AG04450 (cell line): ENCODE measurements at regions not wholly inside any gene's neighbourhood (a gene's known extent, or its start where the extent isn't known, plus 50 kb on each side); places are given as distances from the start of the nearest gene placed in this dataset.

Experiments used
- CTCF ChIA-PET: fragments of 300-600, 350-600 bp; formaldehyde crosslinking; extraction: SDS; loops from one replicate; lab custom pipeline; 2022; ENCODE audit warnings: antibody characterized with exemption, inconsistent platforms; lab: Charles Lee
- POLR2A ChIA-PET: fragments of 350-600 bp; formaldehyde crosslinking; extraction: SDS; loops from one replicate; lab custom pipeline; 2021; ENCODE audit warnings: antibody characterized with exemption, inconsistent platforms; lab: Yijun Ruan, JAX
- DNase-seq: peaks from one replicate; pipeline ENCODE4 v3.0.0-alpha.2; 2011; ENCODE audit warnings: low read depth, low spot score
- H3K27ac ChIP-seq: one replicate; pipeline ENCODE4 v1.5.1; 2012; ENCODE audit warnings: low read depth, low read length, control low read depth
- H3K27me3 ChIP-seq: one replicate; pipeline ENCODE4 v1.6.0; 2012; ENCODE audit warnings: low read length; ENCODE audit not compliant: control insufficient read depth, insufficient read depth
- H3K4me3 ChIP-seq: 2 replicates; pipeline ENCODE4 v1.5.1; 2011; ENCODE audit warnings: mild to moderate bottlenecking, low read depth, low read length, control low read depth
- H3K9me3 ChIP-seq: 2 replicates; pipeline ENCODE4 v1.5.1; 2012; ENCODE audit warnings: low read length; ENCODE audit not compliant: control insufficient read depth, insufficient read depth
- TF ChIP-seq, protein P1 (sequence below): IDR thresholded peaks from 2 replicates; pipeline ENCODE4 v1.5.1; 2011; ENCODE audit warnings: low read depth, low read length, control low read depth, inconsistent platforms

DNA sequence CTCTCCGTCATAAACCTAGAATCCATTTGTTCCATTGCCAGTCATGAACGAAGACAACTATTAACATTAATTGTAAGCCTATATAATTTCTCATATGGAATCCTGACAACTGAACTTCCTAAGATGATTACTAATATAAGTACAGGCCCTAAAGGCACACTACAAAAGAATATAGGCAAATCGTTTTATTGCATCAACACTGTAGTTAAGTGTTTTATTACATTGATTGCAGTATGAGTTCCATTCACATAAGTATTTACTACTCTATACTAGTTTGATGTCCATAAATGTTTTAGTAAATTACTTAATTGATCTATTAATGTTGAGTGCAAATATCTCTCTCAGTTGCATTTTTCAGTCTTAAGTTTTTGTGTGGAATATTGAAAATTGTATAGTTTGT is 113.1 kb upstream of the SEMA3C start:
- TF ChIP-seq, protein P1, sequence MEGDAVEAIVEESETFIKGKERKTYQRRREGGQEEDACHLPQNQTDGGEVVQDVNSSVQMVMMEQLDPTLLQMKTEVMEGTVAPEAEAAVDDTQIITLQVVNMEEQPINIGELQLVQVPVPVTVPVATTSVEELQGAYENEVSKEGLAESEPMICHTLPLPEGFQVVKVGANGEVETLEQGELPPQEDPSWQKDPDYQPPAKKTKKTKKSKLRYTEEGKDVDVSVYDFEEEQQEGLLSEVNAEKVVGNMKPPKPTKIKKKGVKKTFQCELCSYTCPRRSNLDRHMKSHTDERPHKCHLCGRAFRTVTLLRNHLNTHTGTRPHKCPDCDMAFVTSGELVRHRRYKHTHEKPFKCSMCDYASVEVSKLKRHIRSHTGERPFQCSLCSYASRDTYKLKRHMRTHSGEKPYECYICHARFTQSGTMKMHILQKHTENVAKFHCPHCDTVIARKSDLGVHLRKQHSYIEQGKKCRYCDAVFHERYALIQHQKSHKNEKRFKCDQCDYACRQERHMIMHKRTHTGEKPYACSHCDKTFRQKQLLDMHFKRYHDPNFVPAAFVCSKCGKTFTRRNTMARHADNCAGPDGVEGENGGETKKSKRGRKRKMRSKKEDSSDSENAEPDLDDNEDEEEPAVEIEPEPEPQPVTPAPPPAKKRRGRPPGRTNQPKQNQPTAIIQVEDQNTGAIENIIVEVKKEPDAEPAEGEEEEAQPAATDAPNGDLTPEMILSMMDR = no peak
- H3K9me3 ChIP-seq = no peaks in the 10 kb centered on the region
- ChIA-PET POLR2A (no interaction called here), CTCF (no interaction called here)
- no peak for DNase-seq
- no peak overlapping the region for H3K4me3 ChIP-seq
- no peaks in the 10 kb centered on the region for H3K27me3 ChIP-seq
- H3K27ac ChIP-seq = no peak overlapping the region

GRCh38 chr7:81031243-81031642 is 112.4 kb upstream of the SEMA3C start:
- Histone ChIP-seq H3K9me3 (no peaks in the 10 kb centered on the region), H3K27me3 (no peaks in the 10 kb centered on the region), H3K4me3 (no peak overlapping the region), H3K27ac (no peak overlapping the region)
- ChIA-PET CTCF (no interaction called here), POLR2A (no interaction called here)
- TF ChIP-seq, protein P1 = no peak
- DNase-seq = no peak

DNA sequence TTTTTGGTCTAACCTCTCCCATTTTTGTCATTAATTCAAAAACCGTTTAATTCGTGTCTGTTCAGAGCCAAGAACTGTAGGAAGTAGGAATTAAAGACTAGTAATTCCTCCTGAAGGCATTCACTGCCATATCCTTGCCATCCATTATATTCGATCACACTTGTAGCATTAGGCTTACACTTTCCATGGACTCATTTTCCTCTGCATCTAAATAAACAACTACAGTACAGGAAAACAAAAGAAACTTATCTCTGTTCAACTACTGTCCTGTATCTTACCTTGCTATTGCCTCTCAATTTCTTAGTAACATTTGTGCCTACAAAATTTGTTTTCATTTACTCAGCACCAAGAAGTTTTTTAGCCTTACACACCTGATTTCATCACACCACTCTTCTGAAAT is 111.6 kb upstream of the SEMA3C start:
- no peaks in the 10 kb centered on the region for H3K9me3 ChIP-seq
- ChIA-PET CTCF (no interaction called here), POLR2A (no interaction called here)
- DNase-seq = no peak
- TF ChIP-seq, protein P1 = no peak
- H3K4me3 ChIP-seq = no peak overlapping the region
- no peaks in the 10 kb centered on the region for H3K27me3 ChIP-seq
- no peak overlapping the region for H3K27ac ChIP-seq

DNA sequence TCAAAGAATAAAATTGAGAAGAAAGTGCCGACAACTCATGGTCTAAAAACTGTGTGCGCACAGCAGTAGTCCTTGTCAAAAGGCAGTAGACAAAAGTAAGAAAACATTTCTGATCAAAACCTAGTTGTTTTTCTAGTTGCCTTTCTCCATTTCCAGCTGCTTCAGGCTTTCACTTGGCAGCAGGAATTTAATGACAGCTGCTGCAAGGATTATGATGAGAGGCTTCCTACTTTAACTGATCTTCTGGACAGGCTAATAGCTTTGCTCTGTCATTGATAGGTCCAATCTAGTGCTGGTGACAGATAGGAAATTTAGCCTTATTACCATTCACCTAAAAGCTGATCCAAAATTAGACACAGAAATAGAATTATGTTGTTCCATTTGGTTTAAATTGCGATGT is 110.7 kb upstream of the SEMA3C start:
- Histone ChIP-seq H3K27ac (no peak overlapping the region), H3K4me3 (no peak overlapping the region), H3K27me3 (no peaks in the 10 kb centered on the region), H3K9me3 (no peaks in the 10 kb centered on the region)
- TF ChIP-seq, protein P1 = no peak
- DNase-seq = no peak
- POLR2A ChIA-PET = no interaction called here
- CTCF ChIA-PET = interaction anchor here (1.1 kb wide), 1 partner anchor 8 kb away, joined by 5 read pairs; no protein-coding TSS in a partner anchor

GRCh38 chr7:81025360-81025759 is 106.5 kb upstream of the SEMA3C start:
- no peaks in the 10 kb centered on the region for H3K9me3 ChIP-seq
- no peaks in the 10 kb centered on the region for H3K27me3 ChIP-seq
- ChIA-PET CTCF (no interaction called here), POLR2A (no interaction called here)
- no peak overlapping the region for H3K27ac ChIP-seq
- H3K4me3 ChIP-seq = no peak overlapping the region
- TF ChIP-seq, protein P1 = no peak
- no peak for DNase-seq
